Activated CD4-positive, alpha-beta T cell treated with anti-CD3 and anti-CD28 coated beads for 48 hours (primary cell): ENCODE measurements at regions not wholly inside any gene's neighbourhood (a gene's known extent, or its start where the extent isn't known, plus 50 kb on each side); places are given as distances from the start of the nearest gene placed in this dataset.

Experiments
- DNase-seq: peaks from one replicate; pipeline ENCODE4 v3.0.0-alpha.2; 2020

- DNase-seq = no peak
Observed at GRCh38 chr3:152960684-152961083, 125.8 kb downstream of the P2RY1 start.

GRCh38 chr3:152961323-152961722 is 126.4 kb downstream of the P2RY1 start:
- no peak for DNase-seq

GRCh38 chr3:152964911-152965609 is 130.1 kb downstream of the P2RY1 start:
- no peak for DNase-seq

- DNase-seq = no peak
Observed at GRCh38 chr3:152968388-152969024, 133.6 kb downstream of the P2RY1 start.

GRCh38 chr3:152969557-152970300 is 134.8 kb downstream of the P2RY1 start:
- no peak for DNase-seq

- DNase-seq = no peak
Observed at GRCh38 chr3:152970851-152971250, 135.9 kb downstream of the P2RY1 start.

GRCh38 chr3:152971880-152972279 is 136.9 kb downstream of the P2RY1 start:
- DNase-seq = no peak

- DNase-seq = no peak
Observed at GRCh38 chr3:152973575-152973974, 138.6 kb downstream of the P2RY1 start.

- DNase-seq = no peak
Observed at GRCh38 chr3:152976239-152976638, 141.3 kb downstream of the P2RY1 start.

- no peak for DNase-seq
Observed at GRCh38 chr3:152977366-152977765, 142.4 kb downstream of the P2RY1 start.

GRCh38 chr3:152978152-152978551 is 143.2 kb downstream of the P2RY1 start:
- DNase-seq = no peak

- DNase-seq = no peak
Observed at GRCh38 chr3:152997526-152997925, 162.6 kb downstream of the P2RY1 start.

- no peak for DNase-seq
Observed at GRCh38 chr3:152998591-152998990, 163.4 kb upstream of the RAP2B start.

GRCh38 chr3:153000325-153000724 is 161.7 kb upstream of the RAP2B start:
- no peak for DNase-seq

- no peak for DNase-seq
Observed at GRCh38 chr3:153001210-153002078, 160.6 kb upstream of the RAP2B start.

- DNase-seq = no peak
Observed at GRCh38 chr3:153003441-153003840, 158.6 kb upstream of the RAP2B start.

GRCh38 chr3:153003862-153004261 is 158.2 kb upstream of the RAP2B start:
- no peak for DNase-seq

- DNase-seq = no peak
Observed at GRCh38 chr3:153008226-153008625, 153.8 kb upstream of the RAP2B start.

GRCh38 chr3:153023896-153024295 is 138.1 kb upstream of the RAP2B start:
- no peak for DNase-seq

GRCh38 chr3:153026026-153026425 is 136.0 kb upstream of the RAP2B start:
- no peak for DNase-seq

- no peak for DNase-seq
Observed at GRCh38 chr3:153028381-153028780, 133.6 kb upstream of the RAP2B start.

GRCh38 chr3:153029350-153029749 is 132.7 kb upstream of the RAP2B start:
- DNase-seq = no peak

- DNase-seq = no peak
Observed at GRCh38 chr3:153032891-153033290, 129.1 kb upstream of the RAP2B start.
